GM19238 (cell line): ENCODE measurements at regions not wholly inside any gene's neighbourhood (a gene's known extent, or its start where the extent isn't known, plus 50 kb on each side); places are given as distances from the start of the nearest gene placed in this dataset.

Experiments used
- DNase-seq: peaks from one replicate; pipeline ENCODE4 v3.0.0; 2011; ENCODE audit warnings: low spot score; ENCODE audit not compliant: insufficient read length

- DNase-seq: no peak
Observed at GRCh38 chr1:14298806-14299205, 299.7 kb upstream of the KAZN start.

GRCh38 chr1:14300991-14301703 lies 297.3 kb upstream of the KAZN start:
- no peak for DNase-seq

GRCh38 chr1:14301704-14302024 lies 296.8 kb upstream of the KAZN start:
- no peak for DNase-seq

- no peak for DNase-seq
Observed at GRCh38 chr1:14302025-14302424, 296.5 kb upstream of the KAZN start.

DNA sequence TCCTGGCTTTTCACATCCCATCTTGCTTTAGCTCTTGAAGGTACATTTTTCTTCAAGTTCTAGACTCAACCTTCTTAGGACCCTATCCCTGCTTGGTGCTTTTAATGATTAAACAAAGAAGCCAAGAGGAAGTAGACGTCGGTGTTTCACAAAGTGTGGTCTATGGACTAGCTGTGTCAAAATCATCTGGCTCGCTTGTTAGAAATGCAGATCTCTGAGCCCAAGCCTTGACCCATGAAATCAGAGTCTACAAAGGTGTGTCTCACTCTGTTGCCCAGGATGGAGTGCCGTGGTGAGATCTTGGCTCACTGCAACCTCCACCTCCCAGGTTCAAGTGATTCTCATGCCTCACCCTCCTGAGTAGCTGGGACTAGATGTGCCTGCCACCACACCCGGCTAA lies 295.5 kb upstream of the KAZN start:
- DNase-seq: no peak

- DNase-seq: no peak
Observed at GRCh38 chr1:14304381-14304865, 294.1 kb upstream of the KAZN start.

GRCh38 chr1:14308460-14308859 lies 290.0 kb upstream of the KAZN start:
- no peak for DNase-seq

DNA sequence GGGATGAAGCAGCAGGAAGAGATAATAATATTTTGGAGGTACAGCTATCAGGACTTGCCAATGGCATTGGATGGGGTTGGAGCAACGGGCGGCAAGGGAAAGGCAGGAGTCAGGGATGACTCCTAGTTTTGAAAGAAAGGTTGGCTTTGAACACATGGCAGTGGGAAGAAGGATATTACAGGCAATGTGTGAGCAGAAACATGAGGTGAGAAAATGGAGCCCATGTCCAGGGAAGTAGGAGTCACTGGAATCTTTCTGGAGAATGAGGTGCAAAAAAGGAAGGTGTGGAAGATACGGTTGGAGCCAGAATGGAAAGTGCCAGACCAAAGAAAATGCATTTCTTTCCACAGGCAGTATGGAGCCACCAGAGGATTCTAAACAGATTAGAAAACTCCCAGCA lies 288.5 kb upstream of the KAZN start:
- no peak for DNase-seq

DNA sequence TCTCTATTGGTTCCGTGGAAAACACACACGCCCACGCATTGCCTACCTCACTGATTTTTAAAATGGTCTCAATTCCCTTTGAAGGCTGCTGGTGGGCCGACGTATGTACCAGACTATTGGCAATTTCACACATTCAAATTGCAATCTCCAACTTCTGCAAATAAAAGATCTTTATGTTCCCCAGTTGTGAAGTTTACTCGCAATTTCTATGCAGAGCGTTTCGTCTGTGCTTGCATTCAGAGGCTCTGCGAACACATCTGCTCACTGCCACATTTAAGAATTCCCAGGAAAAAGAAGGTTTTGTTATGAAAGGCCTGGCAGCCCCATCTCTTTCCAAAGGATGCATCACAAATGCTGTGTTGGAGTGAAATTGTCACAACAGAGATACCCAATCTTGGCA lies 288.0 kb upstream of the KAZN start:
- no peak for DNase-seq

DNA sequence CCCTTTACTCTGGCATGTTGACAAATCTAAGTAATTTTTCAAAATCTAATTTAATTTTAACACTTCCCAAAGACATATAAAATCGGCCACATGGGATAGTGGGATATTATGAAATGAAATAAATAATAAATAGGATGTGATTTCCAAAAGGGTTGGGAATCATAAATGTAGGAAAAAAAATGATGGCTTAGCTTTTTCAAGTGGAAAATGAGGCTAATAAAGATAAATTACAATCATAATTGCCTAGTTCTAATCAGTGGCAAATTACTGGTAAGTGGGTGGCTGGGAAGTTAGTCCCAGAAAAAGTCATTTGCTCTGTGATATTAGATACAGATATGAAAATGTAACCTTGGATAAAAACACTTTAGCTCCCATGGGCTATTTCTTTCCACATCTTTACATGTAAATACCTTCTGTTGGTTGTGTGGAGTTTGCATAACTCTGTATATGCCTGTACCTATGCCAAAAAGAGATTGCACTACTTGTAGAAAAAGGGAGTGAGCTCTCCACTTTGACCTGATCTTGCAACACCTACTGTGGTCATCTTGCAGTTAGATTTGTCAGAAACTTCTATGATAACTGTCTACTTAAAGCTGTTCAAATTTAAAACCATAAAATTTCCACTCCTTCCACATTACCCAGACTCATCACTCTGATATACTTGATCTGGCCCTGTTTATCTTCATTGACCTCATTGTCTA lies 284.6 kb upstream of the KAZN start:
- DNase-seq: no peak

DNA sequence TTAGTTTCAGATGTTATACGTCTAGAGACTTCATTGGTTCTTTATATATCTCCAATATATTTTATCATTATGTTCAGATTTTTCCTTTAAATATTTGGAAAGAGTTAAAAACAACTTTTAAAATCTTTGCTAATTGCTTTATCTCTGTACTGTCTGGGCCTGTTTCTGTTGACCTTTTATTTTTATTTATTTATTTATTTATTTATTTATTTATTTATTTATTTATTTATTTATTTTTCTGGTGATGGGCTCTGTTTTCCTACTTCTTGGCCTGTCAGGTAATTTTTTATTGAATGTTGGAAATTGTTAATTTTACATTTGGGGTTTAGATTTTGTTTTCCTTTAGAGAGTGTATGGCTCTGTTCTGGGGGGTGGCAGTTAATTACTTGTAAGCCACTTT lies 279.7 kb upstream of the KAZN start:
- DNase-seq: no peak

DNA sequence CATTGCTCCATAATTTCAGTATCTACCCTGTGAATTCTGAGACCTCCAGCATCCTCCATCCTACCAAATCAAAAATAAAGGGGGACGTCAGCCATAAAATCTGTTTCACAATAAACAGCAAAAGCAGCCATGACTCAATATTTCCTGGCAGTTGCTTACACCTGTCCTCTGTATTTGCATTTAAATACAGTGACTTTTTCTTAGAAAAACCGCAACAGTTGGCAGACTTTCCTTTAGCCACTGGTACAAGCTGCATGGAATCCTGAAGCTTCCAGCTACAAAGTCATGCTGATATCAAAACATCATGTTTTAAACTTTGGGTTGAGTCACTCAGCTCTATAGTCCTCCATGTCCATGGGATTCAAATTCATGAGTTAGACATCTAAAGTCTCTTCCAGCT lies 278.0 kb upstream of the KAZN start:
- no peak for DNase-seq

GRCh38 chr1:14320986-14321385 lies 277.5 kb upstream of the KAZN start:
- DNase-seq: no peak

GRCh38 chr1:14321422-14321821 lies 277.1 kb upstream of the KAZN start:
- DNase-seq: no peak

DNA sequence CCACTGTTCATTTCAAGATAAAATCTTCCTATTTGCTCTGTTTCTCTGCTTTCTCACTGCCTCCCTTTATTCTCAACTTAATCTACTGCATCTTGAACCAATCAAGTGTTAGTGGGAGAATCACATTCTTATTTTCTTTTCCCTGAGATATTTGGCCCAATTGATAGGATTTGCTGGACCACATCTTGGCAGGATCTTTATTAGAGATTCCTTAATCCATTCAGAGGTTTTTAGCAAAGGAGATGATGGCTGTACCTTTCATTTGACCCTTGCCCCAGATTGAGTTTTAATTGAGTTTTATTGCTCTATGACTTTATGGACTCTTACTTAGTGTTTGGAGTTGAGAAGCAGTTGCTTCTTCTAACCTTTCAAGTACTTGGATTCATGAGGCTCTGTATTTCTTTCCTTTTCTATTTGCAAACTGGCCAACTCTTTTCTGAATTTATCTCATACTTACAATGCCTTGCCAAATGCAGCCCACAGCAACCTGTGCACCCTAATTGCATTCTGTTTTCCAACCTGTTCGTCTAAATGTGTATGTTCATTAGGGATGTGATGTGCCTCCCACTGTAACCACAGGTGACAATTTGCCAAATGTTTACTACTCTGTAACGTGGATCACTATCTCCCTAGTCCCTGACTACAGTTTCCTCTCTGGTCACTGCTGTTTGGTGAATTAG lies 274.8 kb upstream of the KAZN start:
- no peak for DNase-seq

GRCh38 chr1:14324248-14324630 lies 274.2 kb upstream of the KAZN start:
- no peak for DNase-seq

DNA sequence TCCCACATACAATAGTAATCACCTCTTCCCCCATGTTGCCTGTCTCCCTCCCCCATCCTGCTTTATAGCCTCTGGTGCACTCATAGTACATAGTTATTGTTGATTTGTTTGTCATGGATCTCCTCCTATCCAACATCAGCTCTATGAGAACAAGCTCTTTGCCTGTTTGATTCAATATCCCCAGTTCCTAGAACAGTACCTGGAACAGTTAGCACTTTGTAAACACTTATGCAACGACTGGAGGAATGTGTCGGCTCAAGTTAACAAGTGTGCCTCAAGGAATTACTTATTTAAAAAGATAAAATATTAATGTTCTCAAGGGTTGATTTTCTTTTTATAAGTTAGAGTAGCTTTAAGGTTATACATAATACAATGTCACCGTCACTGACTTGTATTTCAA lies 271.6 kb upstream of the KAZN start:
- DNase-seq: no peak

DNA sequence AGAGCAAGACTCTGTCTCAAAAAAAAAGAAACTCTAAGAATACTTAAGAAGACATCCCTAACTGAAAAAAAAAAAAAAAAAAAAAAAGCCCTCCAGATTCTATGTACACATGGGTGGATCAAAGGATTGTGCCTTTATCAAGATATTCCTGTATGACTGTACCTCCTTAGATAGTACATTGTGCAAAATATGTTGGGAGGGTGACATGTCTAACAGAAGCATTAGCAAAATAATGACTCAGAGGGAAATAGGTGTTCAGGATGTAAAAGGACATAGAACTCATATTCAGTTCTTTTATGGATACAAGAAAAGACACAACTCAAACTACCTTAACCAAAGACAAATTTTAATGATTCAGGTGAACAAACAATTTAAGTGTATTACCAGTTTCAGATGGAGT lies 269.8 kb upstream of the KAZN start:
- DNase-seq: no peak

DNA sequence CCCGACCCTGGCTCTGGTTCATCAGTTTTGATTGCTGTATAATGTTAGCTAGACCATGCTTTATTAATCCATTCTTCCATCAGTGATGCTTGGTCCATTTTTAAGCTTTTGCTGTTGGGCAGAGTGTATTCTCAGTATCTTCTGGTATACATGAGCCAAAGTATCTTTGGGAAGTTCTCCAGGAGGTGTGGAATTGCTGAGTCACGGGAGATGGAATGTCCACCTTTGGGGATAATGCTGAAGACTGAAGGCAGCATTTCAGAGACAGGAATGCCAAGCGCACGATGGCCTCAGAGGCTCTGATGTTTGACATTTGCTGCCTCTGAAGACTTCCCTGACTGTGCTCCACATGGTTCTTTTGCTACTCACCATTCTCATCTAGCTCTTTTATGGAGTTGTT lies 266.3 kb upstream of the KAZN start:
- DNase-seq: no peak

- DNase-seq: no peak
Observed at GRCh38 chr1:14334336-14335176, 263.9 kb upstream of the KAZN start.

- DNase-seq: no peak
Observed at GRCh38 chr1:14338509-14338908, 260.0 kb upstream of the KAZN start.

GRCh38 chr1:14339288-14339687 lies 259.2 kb upstream of the KAZN start:
- no peak for DNase-seq
